ENCODE measurements at regions not wholly inside any gene's neighbourhood (a gene's known extent, or its start where the extent isn't known, plus 50 kb on each side); places are given as distances from the start of the nearest gene placed in this dataset.

GRCh38 chr11:23429569-23429968, 569.3 kb upstream of the CCDC179 start:
- TF ChIP-seq CTCF (IDR thresholded peaks at IDR 0.05) (no peak), ZFX (IDR thresholded peaks at IDR 0.05; ENCODE audit: borderline replicate concordance) (no peak)
